Heart right ventricle (tissue), 16 donors: ENCODE measurements at regions not wholly inside any gene's neighbourhood (a gene's known extent, or its start where the extent isn't known, plus 50 kb on each side); places are given as distances from the start of the nearest gene placed in this dataset.

Experiments
- ATAC-seq, 8 donors: fragments of 200-7000 bp; cut with Tn5 transposase; one replicate each; pipeline ENCODE4 v1.9.1; 2020; ENCODE audit warnings: mild to moderate bottlenecking in 8 of 8, moderate library complexity in 8 of 8, moderate number of reproducible peaks in 1 of 8
- DNase-seq, 2 donors: peaks; one replicate each; pipeline ENCODE4 v3.0.0-alpha.2; 2020
- H3K27ac ChIP-seq, 10 donors: fragments of 200-600 bp; sonication (generic) in 2 of 10; one replicate each; pipeline versions ENCODE4 v1.5.0 to v1.8.0; 2020 to 2022; ENCODE audit warnings: mild to moderate bottlenecking in 3 of 10
- H3K27me3 ChIP-seq, 7 donors: fragments of 200-600 bp; one replicate each; pipeline ENCODE4 v1.8.0; 2021 to 2022; ENCODE audit warnings: mild to moderate bottlenecking in 2 of 7
- H3K36me3 ChIP-seq, 9 donors: fragments of 200-600 bp; sonication (generic) in 1 of 9; one replicate each; pipeline versions ENCODE4 v1.5.0 to v1.8.0; 2020 to 2022; ENCODE audit warnings: mild to moderate bottlenecking in 2 of 9
- H3K4me1 ChIP-seq, 9 donors: fragments of 200-600 bp; sonication (generic) in 1 of 9; one replicate each; pipeline versions ENCODE4 v1.5.0 to v1.8.0; 2020 to 2022; ENCODE audit warnings: mild to moderate bottlenecking in 4 of 9
- H3K4me3 ChIP-seq, 10 donors: fragments of 200-600 bp; sonication (generic) in 2 of 10; one replicate each; pipeline versions ENCODE4 v1.5.0 to v1.8.0; 2020 to 2022; ENCODE audit warnings: mild to moderate bottlenecking in 7 of 10, moderate library complexity in 2 of 10
- H3K9me3 ChIP-seq, 11 donors: fragments of 200-600 bp in 10 of 11; sonication (generic) in 2 of 11; one replicate each; pipeline versions ENCODE4 v1.5.0 to v1.8.0; 2013 to 2022; ENCODE audit warnings: mild to moderate bottlenecking in 2 of 11, control low read depth in 1 of 11, moderate library complexity in 1 of 11
- WGBS, 2 donors: extraction: QIAGEN DNeasy Blood & Tissue Kit; methylation state at CpG; one replicate each; pipeline ENCODE4 v1.1.7; 2013; ENCODE audit warnings: inconsistent platforms in 1 of 2; 5-methylcytosine and 5-hydroxymethylcytosine counted together
- intact Hi-C, 10 donors: fragments of 100-400 bp; cut with DNase I; formaldehyde crosslinking; loops; one replicate each; pipeline versions ENCODE4 v1.11.1 to v1.14.2; 2022
- TF ChIP-seq, protein P1 (sequence below), 9 donors: fragments of 200-600 bp; sonication (generic) in 2 of 9; IDR thresholded peaks; one replicate each; pipeline versions ENCODE4 v1.5.0 to v1.8.0; 2021 to 2022; ENCODE audit warnings: antibody characterized with exemption in 9 of 9, mild to moderate bottlenecking in 5 of 9, moderate library complexity in 1 of 9
- donor health status: Arrhythmogenic right ventricular cardiomyopathy.
- donor health status: ischemic (EF 13 %, LVEDD 7.1; RV severe dilation, severe dysfunction).
- donor health status: healthy with polysubstance abuse.
- donor health status: DM: no; HTN: yes; CAD: no.
- donor health status: DM: no; HTN: no; CAD: no.
- donor health status: ischemic (EF 25% LVEDD 6.9; RV normal size, moderate dysfunction).
- donor health status: ischemic (EF 25% LVEDD 5.7; RV mildly dilated, moderate dysfunction).
- donor health status: healthy.
- donor health status: DM: yes; HTN: yes; CAD: no.
- donor health status: Ischemic cardiomyopathy.
- donor health status: ischemic (EF 35%, LVEDD 5.7; RV mildly dilated, moderate dysfunction).
- donor health status: nonischemic (EF 11% LVEDD 7.7; RV severe dilation, severe dysfunction).
- donor health status: DM: yes; HTN: yes; CAD: no.
- donor health status: PGD.
- donor health status: ischemic (EF 29% LVEDD 5.4; RV normal size, mild dysfunction).
- donor health status: nonischemic (EF 23%, LVEDD 6.1; RV moderate dilation, normal function).

DNA sequence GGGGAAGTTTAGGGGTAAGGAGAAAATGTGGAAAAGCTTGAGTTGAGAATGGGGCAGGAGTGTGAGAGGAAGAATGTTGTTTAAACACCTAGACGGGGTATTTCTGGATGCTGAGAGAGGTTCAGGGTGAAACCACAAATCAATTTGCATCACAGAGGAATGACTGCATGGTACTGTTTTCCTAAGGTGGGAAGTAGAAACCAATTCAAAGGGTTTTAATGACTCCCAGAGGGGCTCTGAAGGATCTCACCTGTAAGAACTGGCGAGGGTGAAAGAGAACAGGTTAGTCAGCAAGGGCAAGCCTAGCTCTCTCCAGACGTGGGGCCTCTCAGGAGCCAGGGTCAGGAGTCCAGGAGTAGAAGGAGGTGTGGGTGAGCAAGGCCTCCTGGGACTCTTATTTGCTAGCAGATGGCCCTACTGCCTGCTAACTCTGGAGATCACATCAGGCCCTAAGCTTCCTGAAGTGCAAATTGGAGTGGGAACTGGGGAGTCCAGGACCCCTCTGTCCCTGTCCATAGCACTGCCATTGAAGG is 133.0 kb upstream of the CELF4 start:
- intact Hi-C loops = no loop called here
- H3K36me3 ChIP-seq = no peaks in the 10 kb centered on the region

DNA sequence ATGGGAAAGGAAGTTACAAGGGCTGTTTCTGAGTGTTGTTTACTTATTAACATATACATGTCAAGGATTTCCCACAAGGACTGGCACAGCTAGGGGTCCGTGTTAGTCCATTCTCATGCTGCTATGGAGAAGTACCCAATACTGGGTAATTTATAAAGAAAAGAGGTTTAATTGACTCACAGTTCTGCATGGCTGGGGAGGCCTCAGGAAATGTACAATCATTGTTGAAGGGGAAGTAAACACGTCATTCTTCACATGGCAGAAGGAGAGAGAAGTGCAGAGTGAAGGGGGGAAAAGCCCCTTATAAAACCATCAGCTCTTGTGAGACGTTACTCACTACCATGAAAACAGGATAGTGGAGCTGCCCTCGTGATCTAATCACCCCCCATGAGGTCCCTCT is 128.9 kb upstream of the CELF4 start:
- DNase-seq = no peak
- intact Hi-C loops = no loop called here

More for the DNA sequence above, 133.0 kb upstream of the CELF4 start:
- Histone ChIP-seq H3K4me3 (no peak overlapping the region), H3K27ac (no peak overlapping the region), H3K4me1 (no peaks in the 10 kb centered on the region), H3K27me3 (no peaks in the 10 kb centered on the region), H3K9me3 (peaks cover 0 to 8% (median 0%) of the 10 kb centered on the region in 11 donors)
- ATAC-seq (no peak), DNase-seq (no peak)
- 40 to 50% methylated on average over 3 of the region's 3 CpGs for WGBS, 2 donors
- TF ChIP-seq, protein P1, sequence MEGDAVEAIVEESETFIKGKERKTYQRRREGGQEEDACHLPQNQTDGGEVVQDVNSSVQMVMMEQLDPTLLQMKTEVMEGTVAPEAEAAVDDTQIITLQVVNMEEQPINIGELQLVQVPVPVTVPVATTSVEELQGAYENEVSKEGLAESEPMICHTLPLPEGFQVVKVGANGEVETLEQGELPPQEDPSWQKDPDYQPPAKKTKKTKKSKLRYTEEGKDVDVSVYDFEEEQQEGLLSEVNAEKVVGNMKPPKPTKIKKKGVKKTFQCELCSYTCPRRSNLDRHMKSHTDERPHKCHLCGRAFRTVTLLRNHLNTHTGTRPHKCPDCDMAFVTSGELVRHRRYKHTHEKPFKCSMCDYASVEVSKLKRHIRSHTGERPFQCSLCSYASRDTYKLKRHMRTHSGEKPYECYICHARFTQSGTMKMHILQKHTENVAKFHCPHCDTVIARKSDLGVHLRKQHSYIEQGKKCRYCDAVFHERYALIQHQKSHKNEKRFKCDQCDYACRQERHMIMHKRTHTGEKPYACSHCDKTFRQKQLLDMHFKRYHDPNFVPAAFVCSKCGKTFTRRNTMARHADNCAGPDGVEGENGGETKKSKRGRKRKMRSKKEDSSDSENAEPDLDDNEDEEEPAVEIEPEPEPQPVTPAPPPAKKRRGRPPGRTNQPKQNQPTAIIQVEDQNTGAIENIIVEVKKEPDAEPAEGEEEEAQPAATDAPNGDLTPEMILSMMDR (IDR thresholded peaks at IDR 0.05) = no peak

DNA sequence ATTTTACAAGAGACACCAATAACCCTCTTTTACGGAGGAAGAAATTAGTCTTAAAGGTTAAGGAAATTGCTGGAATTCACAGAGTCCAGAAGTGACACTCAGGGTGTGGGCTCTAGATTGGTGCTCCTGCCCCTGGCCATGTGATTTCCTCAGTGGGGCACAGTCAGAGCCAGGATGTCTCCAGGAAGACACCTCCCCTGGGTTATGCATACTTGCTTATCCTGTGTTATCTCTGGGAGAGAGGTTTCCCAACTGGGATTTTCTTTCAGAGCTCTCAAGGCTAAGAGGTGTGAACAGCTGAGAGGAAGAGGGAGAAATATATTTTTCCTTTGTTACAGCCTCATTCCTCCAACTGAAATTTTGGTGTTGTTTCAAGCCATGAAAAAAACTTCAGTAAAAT is 125.6 kb upstream of the CELF4 start:
- 68 to 75% methylated on average over 1 of the region's 1 CpG for WGBS, 2 donors
- intact Hi-C loops = no loop called here
- Histone ChIP-seq H3K9me3 (peaks cover 0 to 8% (median 0%) of the 10 kb centered on the region in 11 donors), H3K27me3 (no peaks in the 10 kb centered on the region), H3K4me1 (no peaks in the 10 kb centered on the region), H3K36me3 (no peaks in the 10 kb centered on the region), H3K4me3 (no peak overlapping the region), H3K27ac (no peak overlapping the region)
- no peak for DNase-seq
- no peak for ATAC-seq
- TF ChIP-seq, protein P1 (IDR thresholded peaks at IDR 0.05) = no peak

More for the DNA sequence above, 128.9 kb upstream of the CELF4 start:
- Histone ChIP-seq H3K4me3 (no peak overlapping the region), H3K36me3 (no peaks in the 10 kb centered on the region), H3K9me3 (peaks cover 0 to 8% (median 0%) of the 10 kb centered on the region in 11 donors), H3K27me3 (no peaks in the 10 kb centered on the region), H3K27ac (no peak overlapping the region), H3K4me1 (no peaks in the 10 kb centered on the region)
- TF ChIP-seq, protein P1 (IDR thresholded peaks at IDR 0.05) = no peak
- 34 to 44% methylated on average over 4 of the region's 4 CpGs for WGBS, 2 donors
- no peak for ATAC-seq

DNA sequence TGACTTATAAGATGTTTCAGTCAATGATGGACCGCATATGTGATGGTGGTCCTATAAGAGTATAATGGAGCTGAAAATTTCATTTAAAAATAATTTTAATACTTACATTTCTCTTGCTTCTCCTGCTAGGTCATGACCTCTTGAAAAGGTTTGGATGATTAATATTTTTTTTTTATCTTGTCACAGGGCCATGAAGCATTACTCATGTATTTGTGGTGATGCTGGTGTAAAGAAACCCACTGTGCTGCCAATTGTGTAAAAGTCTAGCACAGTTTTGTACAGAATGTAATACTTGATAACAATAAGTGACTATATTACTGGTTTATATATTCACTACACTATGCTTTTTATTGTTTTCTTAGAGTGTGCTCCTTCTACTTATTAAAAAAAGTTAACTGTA is 124.2 kb upstream of the CELF4 start:
- DNase-seq (no peak), ATAC-seq (no peak)
- Histone ChIP-seq H3K36me3 (no peaks in the 10 kb centered on the region), H3K27ac (no peak overlapping the region), H3K27me3 (no peaks in the 10 kb centered on the region), H3K9me3 (peaks cover 0 to 8% (median 0%) of the 10 kb centered on the region in 11 donors), H3K4me1 (no peaks in the 10 kb centered on the region), H3K4me3 (no peak overlapping the region)
- 54 to 97% methylated on average over 1 of the region's 1 CpG for WGBS, 2 donors
- TF ChIP-seq, protein P1 (IDR thresholded peaks at IDR 0.05) = no peak
- intact Hi-C loops = no loop called here
